PC-3 (cell line): ENCODE measurements at regions not wholly inside any gene's neighbourhood (a gene's known extent, or its start where the extent isn't known, plus 50 kb on each side); places are given as distances from the start of the nearest gene placed in this dataset.

Source experiments
- ATAC-seq: fragments of 200-7000 bp; cut with Tn5 transposase; 2 replicates; pipeline ENCODE4 v1.9.1; 2020; ENCODE audit warnings: mild to moderate bottlenecking, moderate library complexity
- BruUV-seq: library from RNA; stranded (reverse); fragments of 400-500 nt; replicated peaks from 2 replicates; lab custom pipeline; 2021; lab: Mats Ljungman, UMichigan
- CTCF ChIA-PET: fragments of 300-600 bp; sonication (Branson Sonifier 250); formaldehyde crosslinking; loops from one replicate; lab custom pipeline; 2022; ENCODE audit warnings: antibody characterized with exemption; lab: Charles Lee
- POLR2A ChIA-PET: fragments of 300-600 bp; sonication (Branson Sonifier 250); formaldehyde crosslinking; loops from one replicate; lab custom pipeline; 2022; ENCODE audit warnings: antibody characterized with exemption; ENCODE audit not compliant: unreplicated experiment; lab: Charles Lee
- DNase-seq: peaks from one replicate; pipeline ENCODE4 v3.0.0-alpha.2; 2015
- H2AFZ ChIP-seq: fragments of 300-600 bp; sonication (generic); 2 replicates; pipeline ENCODE4 v1.6.0; 2016; ENCODE audit warnings: antibody characterized with exemption, low read length
- H3F3A ChIP-seq: fragments of 300-600 bp; sonication (generic); one replicate; pipeline ENCODE4 v1.6.0; 2017; ENCODE audit warnings: antibody characterized with exemption, low read length, control low read depth, mild to moderate bottlenecking; ENCODE audit not compliant: unreplicated experiment
- H3K27ac ChIP-seq: fragments of 300-600 bp; sonication (generic); 2 replicates; pipeline ENCODE4 v1.5.1; 2016; ENCODE audit warnings: mild to moderate bottlenecking, low read length
- H3K27me3 ChIP-seq: fragments of 300-600 bp; sonication (generic); 2 replicates; pipeline ENCODE4 v1.6.1; 2016; ENCODE audit warnings: low read length, mixed read lengths
- H3K36me3 ChIP-seq: fragments of 300-600 bp; sonication (generic); 2 replicates; pipeline ENCODE4 v1.6.1; 2016; ENCODE audit warnings: low read depth, mixed run types, low read length, mixed read lengths
- H3K4me1 ChIP-seq: fragments of 300-600 bp; sonication (generic); 2 replicates; pipeline ENCODE4 v1.5.1; 2016; ENCODE audit warnings: low read length; ENCODE audit not compliant: insufficient read depth
- H3K4me2 ChIP-seq: fragments of 300-600 bp; sonication (generic); 2 replicates; pipeline ENCODE4 v1.6.0; 2016; ENCODE audit warnings: low read length
- H3K4me3 ChIP-seq: fragments of 300-600 bp; sonication (generic); 2 replicates; pipeline ENCODE4 v1.5.1; 2016; ENCODE audit warnings: mild to moderate bottlenecking, low read length, mixed read lengths
- H3K79me2 ChIP-seq: fragments of 300-600 bp; sonication (generic); 2 replicates; pipeline ENCODE4 v1.6.1; 2017; ENCODE audit warnings: low read length, mixed read lengths
- H3K9ac ChIP-seq: fragments of 300-600 bp; sonication (generic); 2 replicates; pipeline ENCODE4 v1.6.0; 2016; ENCODE audit warnings: mild to moderate bottlenecking, low read length
- H3K9me2 ChIP-seq: fragments of 300-600 bp; sonication (generic); replicated peaks from 2 replicates; pipeline ENCODE4 v1.6.1; 2016; ENCODE audit warnings: mixed run types, low read length, mixed read lengths
- H3K9me3 ChIP-seq: fragments of 300-600 bp; sonication (generic); 2 replicates; pipeline ENCODE4 v1.6.1; 2016; ENCODE audit warnings: low read length, mixed read lengths
- H4K20me1 ChIP-seq: fragments of 300-600 bp; sonication (generic); 2 replicates; pipeline ENCODE4 v1.6.1; 2016; ENCODE audit warnings: low read length, mixed read lengths
- EZH2 ChIP-seq: fragments of 300-600 bp; sonication (generic); IDR thresholded peaks from one replicate; pipeline ENCODE4 v1.6.1; 2017; ENCODE audit warnings: antibody characterized with exemption, mild to moderate bottlenecking, low read length; ENCODE audit not compliant: unreplicated experiment
- EZH2phosphoT487 ChIP-seq: fragments of 300-600 bp; sonication (generic); IDR thresholded peaks from 2 replicates; pipeline ENCODE4 v1.6.1; 2018; ENCODE audit warnings: mild to moderate bottlenecking, antibody characterized with exemption, low read length, borderline replicate concordance
- intact Hi-C: fragments of 100-400 bp; cut with micrococcal nuclease; formaldehyde crosslinking; loops from 2 replicates; pipeline ENCODE4 v1.9.0; 2023
- TF ChIP-seq, protein P1 (sequence below): fragments of 300-600 bp; sonication (generic); conservative IDR thresholded peaks from 2 replicates; pipeline ENCODE4 v1.5.1; 2017; ENCODE audit warnings: antibody characterized with exemption, low read depth, mild to moderate bottlenecking, low read length

DNA sequence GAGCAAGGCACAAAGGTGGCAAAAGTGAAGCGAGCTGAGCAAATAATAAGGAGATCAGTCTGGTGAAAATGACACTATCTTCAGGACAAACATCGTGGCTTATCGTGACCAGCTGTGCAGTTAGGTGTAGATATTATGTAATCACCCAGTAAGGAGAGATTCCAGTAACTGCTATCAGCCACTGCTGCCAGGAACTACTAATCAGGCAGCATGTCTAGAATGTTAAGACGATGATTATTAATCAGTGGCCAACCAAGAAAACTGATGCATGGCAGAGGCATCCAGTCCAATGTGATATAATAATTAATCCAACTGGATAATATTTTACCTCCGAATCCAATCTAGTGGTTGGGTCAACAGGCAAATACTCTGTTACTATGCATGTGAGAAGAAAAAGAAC, 252.7 kb upstream of the ZPLD1 start:
- Histone ChIP-seq H3K9ac (peak overlapping the region; percentile 5; the same call in 1 of the 2 replicates), H3K9me2 (no peaks in the 10 kb centered on the region), H3K9me3 (no peaks in the 10 kb centered on the region), H4K20me1 (no peaks in the 10 kb centered on the region), H3K27ac (peak overlapping the region; percentile 88), H3K36me3 (no peaks in the 10 kb centered on the region), H2AFZ (no peak overlapping the region), H3K27me3 (no peaks in the 10 kb centered on the region), H3K4me2 (no peak overlapping the region), H3K79me2 (no peaks in the 10 kb centered on the region), H3K4me3 (no peak overlapping the region), H3K4me1 (peaks cover 38% of the 10 kb centered on the region), H3F3A (no peaks in the 10 kb centered on the region)
- intact Hi-C loops, result no loop called here
- no TSS peak for BruUV-seq
- DNase-seq (no peak), ATAC-seq (no peak)
- ChIA-PET POLR2A (no interaction called here), CTCF (no interaction called here)
- no peak for TF ChIP-seq EZH2

DNA sequence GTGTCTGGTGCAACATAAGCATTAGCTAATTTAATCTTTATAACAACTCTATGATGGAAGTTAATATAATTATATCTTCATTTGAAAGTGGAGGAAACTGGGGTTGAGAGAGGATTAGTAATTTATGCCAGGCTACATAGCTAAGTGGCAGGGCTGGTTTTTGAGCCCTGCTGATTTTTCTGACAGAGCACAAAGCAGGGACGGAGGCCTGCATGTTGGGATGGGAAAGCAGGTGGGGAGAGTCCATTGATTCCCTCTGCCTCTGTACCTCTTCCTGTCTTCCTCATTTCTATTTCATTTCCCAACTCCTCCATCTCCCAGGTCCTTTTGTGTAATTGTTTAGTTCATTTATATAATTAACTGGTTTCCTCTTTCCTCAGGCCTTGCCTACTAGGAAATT, 251.6 kb upstream of the ZPLD1 start:
- Histone ChIP-seq H3K9me2 (no peaks in the 10 kb centered on the region), H3K27me3 (no peaks in the 10 kb centered on the region), H3K4me3 (no peak overlapping the region), H3K27ac (no peak overlapping the region), H3K9me3 (no peaks in the 10 kb centered on the region), H3K79me2 (no peaks in the 10 kb centered on the region), H3K9ac (no peak overlapping the region), H3K4me2 (no peak overlapping the region), H4K20me1 (no peaks in the 10 kb centered on the region), H3K4me1 (peaks cover 38% of the 10 kb centered on the region), H3K36me3 (no peaks in the 10 kb centered on the region), H2AFZ (no peak overlapping the region), H3F3A (no peaks in the 10 kb centered on the region)
- no peak for DNase-seq
- intact Hi-C loops, result no loop called here
- ChIA-PET CTCF (no interaction called here), POLR2A (no interaction called here)
- no TSS peak for BruUV-seq
- TF ChIP-seq EZH2phosphoT487, result no peak
- TF ChIP-seq, protein P1, sequence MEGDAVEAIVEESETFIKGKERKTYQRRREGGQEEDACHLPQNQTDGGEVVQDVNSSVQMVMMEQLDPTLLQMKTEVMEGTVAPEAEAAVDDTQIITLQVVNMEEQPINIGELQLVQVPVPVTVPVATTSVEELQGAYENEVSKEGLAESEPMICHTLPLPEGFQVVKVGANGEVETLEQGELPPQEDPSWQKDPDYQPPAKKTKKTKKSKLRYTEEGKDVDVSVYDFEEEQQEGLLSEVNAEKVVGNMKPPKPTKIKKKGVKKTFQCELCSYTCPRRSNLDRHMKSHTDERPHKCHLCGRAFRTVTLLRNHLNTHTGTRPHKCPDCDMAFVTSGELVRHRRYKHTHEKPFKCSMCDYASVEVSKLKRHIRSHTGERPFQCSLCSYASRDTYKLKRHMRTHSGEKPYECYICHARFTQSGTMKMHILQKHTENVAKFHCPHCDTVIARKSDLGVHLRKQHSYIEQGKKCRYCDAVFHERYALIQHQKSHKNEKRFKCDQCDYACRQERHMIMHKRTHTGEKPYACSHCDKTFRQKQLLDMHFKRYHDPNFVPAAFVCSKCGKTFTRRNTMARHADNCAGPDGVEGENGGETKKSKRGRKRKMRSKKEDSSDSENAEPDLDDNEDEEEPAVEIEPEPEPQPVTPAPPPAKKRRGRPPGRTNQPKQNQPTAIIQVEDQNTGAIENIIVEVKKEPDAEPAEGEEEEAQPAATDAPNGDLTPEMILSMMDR, result no peak
- TF ChIP-seq EZH2, result no peak
- ATAC-seq, result no peak

DNA sequence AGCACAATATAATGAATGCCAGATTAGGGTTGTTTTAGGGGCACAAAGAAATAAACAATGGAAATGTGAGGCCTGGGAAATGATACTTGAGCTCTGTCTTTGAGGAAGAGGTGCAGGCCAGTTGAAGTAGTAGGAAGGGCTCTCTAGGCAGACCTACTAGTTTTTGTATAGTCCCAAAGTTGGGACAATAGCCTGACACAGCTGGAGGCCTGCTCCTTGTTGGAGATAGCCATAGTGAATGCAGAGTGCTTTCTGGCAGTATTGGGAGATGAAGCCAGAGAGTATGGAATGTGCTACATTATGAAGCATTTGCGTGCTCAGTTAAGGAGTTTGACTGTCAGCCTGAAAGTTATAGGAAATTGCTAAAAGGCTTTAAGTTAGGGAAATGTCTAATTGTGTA, 251.2 kb upstream of the ZPLD1 start:
- Histone ChIP-seq H3K36me3 (no peaks in the 10 kb centered on the region), H3K9ac (no peak overlapping the region), H3K9me3 (no peaks in the 10 kb centered on the region), H3K4me2 (no peak overlapping the region), H3K9me2 (no peaks in the 10 kb centered on the region), H3F3A (no peaks in the 10 kb centered on the region), H3K27me3 (no peaks in the 10 kb centered on the region), H4K20me1 (no peaks in the 10 kb centered on the region), H3K27ac (no peak overlapping the region), H3K4me1 (peaks cover 37% of the 10 kb centered on the region), H3K79me2 (no peaks in the 10 kb centered on the region), H3K4me3 (no peak overlapping the region), H2AFZ (no peak overlapping the region)
- ATAC-seq (no peak), DNase-seq (no peak)
- intact Hi-C loops, result no loop called here
- TF ChIP-seq EZH2 (no peak), EZH2phosphoT487 (no peak)
- TF ChIP-seq, protein P1, result no peak
- no TSS peak for BruUV-seq
- POLR2A ChIA-PET, result no interaction called here
- CTCF ChIA-PET, result no interaction called here
